ENCODE measurements at regions not wholly inside any gene's neighbourhood (a gene's known extent, or its start where the extent isn't known, plus 50 kb on each side); places are given as distances from the start of the nearest gene placed in this dataset.

- H3K9me3 ChIP-seq (ENCODE audit: severe bottlenecking), result no peaks in the 10 kb centered on the region
- H3K27ac ChIP-seq (ENCODE audit: poor library complexity, severe bottlenecking), result no peak overlapping the region
- H3K36me3 ChIP-seq (ENCODE audit: low read depth), result no peaks in the 10 kb centered on the region
- H3K4me3 ChIP-seq (ENCODE audit: severe bottlenecking), result no peak overlapping the region
- DNase-seq (ENCODE audit: low spot score) (no peak), ATAC-seq (ENCODE audit: low read depth) (no peak)
- TF ChIP-seq CTCF (IDR thresholded peaks at IDR 0.05; ENCODE audit: poor library complexity, severe bottlenecking), result no peak
- no peaks in the 10 kb centered on the region for H3K4me1 ChIP-seq (ENCODE audit: insufficient read depth, poor library complexity, severe bottlenecking)
- no peaks in the 10 kb centered on the region for H3K27me3 ChIP-seq (ENCODE audit: insufficient read depth, poor library complexity, severe bottlenecking)
These were observed 204.8 kb upstream of the NOX3 start for GRCh38 chr6:155660251-155660977.

GRCh38 chr6:155656024-155656423 lies 200.4 kb upstream of the NOX3 start:
- no peak overlapping the region for H3K27ac ChIP-seq (ENCODE audit: poor library complexity, severe bottlenecking)
- no peaks in the 10 kb centered on the region for H3K36me3 ChIP-seq (ENCODE audit: low read depth)
- DNase-seq (ENCODE audit: low spot score), result no peak
- no peak for TF ChIP-seq CTCF (IDR thresholded peaks at IDR 0.05; ENCODE audit: poor library complexity, severe bottlenecking)
- H3K9me3 ChIP-seq (ENCODE audit: severe bottlenecking), result no peaks in the 10 kb centered on the region
- no peaks in the 10 kb centered on the region for H3K27me3 ChIP-seq (ENCODE audit: insufficient read depth, poor library complexity, severe bottlenecking)
- no peak for ATAC-seq (ENCODE audit: low read depth)
- H3K4me3 ChIP-seq (ENCODE audit: severe bottlenecking), result no peak overlapping the region
- H3K4me1 ChIP-seq (ENCODE audit: insufficient read depth, poor library complexity, severe bottlenecking), result no peaks in the 10 kb centered on the region

GRCh38 chr6:155654474-155654873 lies 198.8 kb upstream of the NOX3 start:
- Histone ChIP-seq H3K27me3 (ENCODE audit: insufficient read depth, poor library complexity, severe bottlenecking) (peaks cover 3% of the 10 kb centered on the region), H3K27ac (ENCODE audit: poor library complexity, severe bottlenecking) (no peak overlapping the region), H3K4me3 (ENCODE audit: severe bottlenecking) (no peak overlapping the region), H3K9me3 (ENCODE audit: severe bottlenecking) (no peaks in the 10 kb centered on the region), H3K36me3 (ENCODE audit: low read depth) (no peaks in the 10 kb centered on the region), H3K4me1 (ENCODE audit: insufficient read depth, poor library complexity, severe bottlenecking) (no peaks in the 10 kb centered on the region)
- DNase-seq (ENCODE audit: low spot score), result no peak
- TF ChIP-seq CTCF (IDR thresholded peaks at IDR 0.05; ENCODE audit: poor library complexity, severe bottlenecking), result no peak
- ATAC-seq (ENCODE audit: low read depth), result no peak

GRCh38 chr6:155648301-155648700 lies 192.7 kb upstream of the NOX3 start:
- no peaks in the 10 kb centered on the region for H3K36me3 ChIP-seq (ENCODE audit: low read depth)
- no peaks in the 10 kb centered on the region for H3K9me3 ChIP-seq (ENCODE audit: severe bottlenecking)
- H3K27ac ChIP-seq (ENCODE audit: poor library complexity, severe bottlenecking), result no peak overlapping the region
- TF ChIP-seq CTCF (IDR thresholded peaks at IDR 0.05; ENCODE audit: poor library complexity, severe bottlenecking), result no peak
- peaks cover 3% of the 10 kb centered on the region for H3K27me3 ChIP-seq (ENCODE audit: insufficient read depth, poor library complexity, severe bottlenecking)
- DNase-seq (ENCODE audit: low spot score), result no peak
- ATAC-seq (ENCODE audit: low read depth), result no peak
- H3K4me1 ChIP-seq (ENCODE audit: insufficient read depth, poor library complexity, severe bottlenecking), result no peaks in the 10 kb centered on the region
- no peak overlapping the region for H3K4me3 ChIP-seq (ENCODE audit: severe bottlenecking)

- Histone ChIP-seq H3K9me3 (ENCODE audit: severe bottlenecking) (no peaks in the 10 kb centered on the region), H3K4me3 (ENCODE audit: severe bottlenecking) (no peak overlapping the region), H3K27me3 (ENCODE audit: insufficient read depth, poor library complexity, severe bottlenecking) (peaks cover 3% of the 10 kb centered on the region), H3K27ac (ENCODE audit: poor library complexity, severe bottlenecking) (no peak overlapping the region), H3K4me1 (ENCODE audit: insufficient read depth, poor library complexity, severe bottlenecking) (no peaks in the 10 kb centered on the region), H3K36me3 (ENCODE audit: low read depth) (no peaks in the 10 kb centered on the region)
- DNase-seq (ENCODE audit: low spot score), result no peak
- TF ChIP-seq CTCF (IDR thresholded peaks at IDR 0.05; ENCODE audit: poor library complexity, severe bottlenecking), result no peak
- ATAC-seq (ENCODE audit: low read depth), result no peak
These were observed 191.7 kb upstream of the NOX3 start for GRCh38 chr6:155647354-155647753.

Data from RWPE2 (cell line).